MCF 10A (cell line): ENCODE measurements at regions not wholly inside any gene's neighbourhood (a gene's known extent, or its start where the extent isn't known, plus 50 kb on each side); places are given as distances from the start of the nearest gene placed in this dataset.

Source experiments
- BruUV-seq: library from RNA; stranded (reverse); fragments of 400-500 nt; replicated peaks from 2 replicates; lab custom pipeline; 2021; lab: Mats Ljungman, UMichigan
- CTCF ChIA-PET: fragments of 300-600 bp; sonication (Branson Sonifier 250); formaldehyde crosslinking; extraction: SDS; loops from one replicate; lab custom pipeline; 2021; ENCODE audit warnings: antibody characterized with exemption, inconsistent platforms; lab: Yijun Ruan, JAX
- POLR2A ChIA-PET: fragments of 300-600, 350-650 bp; sonication (Branson Sonifier 250); formaldehyde crosslinking; extraction: SDS; loops from one replicate; lab custom pipeline; 2020; ENCODE audit warnings: antibody characterized with exemption, inconsistent platforms; lab: Yijun Ruan, JAX
- DNase-seq: peaks from one replicate; pipeline ENCODE4 v3.0.0-alpha.2; 2018; ENCODE audit not compliant: unreplicated experiment
- H3K27ac Mint-ChIP-seq: one replicate; pipeline ENCODE4 v1.8.0; 2022; ENCODE audit warnings: mild to moderate bottlenecking, low read depth, mixed read lengths; ENCODE audit not compliant: unreplicated experiment
- H3K27me3 Mint-ChIP-seq: one replicate; pipeline ENCODE4 v1.8.0; 2022; ENCODE audit warnings: mixed read lengths; ENCODE audit not compliant: insufficient read depth, unreplicated experiment
- H3K36me3 Mint-ChIP-seq: one replicate; pipeline ENCODE4 v1.8.0; 2022; ENCODE audit warnings: mild to moderate bottlenecking, moderate library complexity, mixed read lengths; ENCODE audit not compliant: insufficient read depth, unreplicated experiment
- H3K4me1 Mint-ChIP-seq: one replicate; pipeline ENCODE4 v1.8.0; 2022; ENCODE audit warnings: mixed read lengths; ENCODE audit not compliant: insufficient read depth, unreplicated experiment
- H3K4me3 Mint-ChIP-seq: one replicate; pipeline ENCODE4 v1.8.0; 2022; ENCODE audit warnings: mild to moderate bottlenecking, moderate library complexity, mixed read lengths; ENCODE audit not compliant: unreplicated experiment
- H3K9me3 Mint-ChIP-seq: one replicate; pipeline ENCODE4 v1.8.0; 2022; ENCODE audit warnings: mixed read lengths; ENCODE audit not compliant: unreplicated experiment
- intact Hi-C: fragments of 100-400 bp; cut with micrococcal nuclease; formaldehyde crosslinking; loops from 2 replicates; pipeline ENCODE4 v1.14.1; 2022
- TF ChIP-seq, protein P1 (sequence below): fragments of 200-600 bp; IDR thresholded peaks from one replicate; pipeline ENCODE4 v1.8.0; 2022; ENCODE audit warnings: antibody characterized with exemption, mild to moderate bottlenecking; ENCODE audit not compliant: unreplicated experiment

DNA sequence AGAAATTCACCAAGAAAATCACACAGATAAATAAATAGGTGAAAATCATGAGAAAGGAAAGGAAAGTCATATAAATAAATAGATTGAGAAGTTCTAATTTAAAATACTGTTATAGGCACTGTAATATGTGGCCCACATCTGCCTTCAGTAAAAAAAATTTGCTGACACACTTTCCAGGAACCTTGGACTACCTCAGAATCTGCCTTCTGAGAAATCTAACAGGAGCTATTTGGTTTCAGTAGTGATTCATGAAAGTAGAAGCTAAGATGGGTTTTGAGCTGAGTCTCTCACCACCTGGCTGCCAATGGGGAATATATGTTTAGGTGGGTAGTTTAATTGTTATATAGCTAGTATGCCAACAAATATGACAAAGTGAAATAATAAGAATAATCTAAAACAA, 810.0 kb downstream of the RAB28 start:
- H3K36me3 Mint-ChIP-seq: no peaks in the 10 kb centered on the region
- BruUV-seq: no TSS peak
- POLR2A ChIA-PET: no interaction called here
- TF ChIP-seq, protein P1, sequence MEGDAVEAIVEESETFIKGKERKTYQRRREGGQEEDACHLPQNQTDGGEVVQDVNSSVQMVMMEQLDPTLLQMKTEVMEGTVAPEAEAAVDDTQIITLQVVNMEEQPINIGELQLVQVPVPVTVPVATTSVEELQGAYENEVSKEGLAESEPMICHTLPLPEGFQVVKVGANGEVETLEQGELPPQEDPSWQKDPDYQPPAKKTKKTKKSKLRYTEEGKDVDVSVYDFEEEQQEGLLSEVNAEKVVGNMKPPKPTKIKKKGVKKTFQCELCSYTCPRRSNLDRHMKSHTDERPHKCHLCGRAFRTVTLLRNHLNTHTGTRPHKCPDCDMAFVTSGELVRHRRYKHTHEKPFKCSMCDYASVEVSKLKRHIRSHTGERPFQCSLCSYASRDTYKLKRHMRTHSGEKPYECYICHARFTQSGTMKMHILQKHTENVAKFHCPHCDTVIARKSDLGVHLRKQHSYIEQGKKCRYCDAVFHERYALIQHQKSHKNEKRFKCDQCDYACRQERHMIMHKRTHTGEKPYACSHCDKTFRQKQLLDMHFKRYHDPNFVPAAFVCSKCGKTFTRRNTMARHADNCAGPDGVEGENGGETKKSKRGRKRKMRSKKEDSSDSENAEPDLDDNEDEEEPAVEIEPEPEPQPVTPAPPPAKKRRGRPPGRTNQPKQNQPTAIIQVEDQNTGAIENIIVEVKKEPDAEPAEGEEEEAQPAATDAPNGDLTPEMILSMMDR: no peak
- H3K4me3 Mint-ChIP-seq: no peak overlapping the region
- CTCF ChIA-PET: interaction anchor here (1.4 kb wide), 1 partner anchor 49 kb away, joined by 4 read pairs; no protein-coding TSS in a partner anchor
- no peak for DNase-seq
- H3K27me3 Mint-ChIP-seq: no peaks in the 10 kb centered on the region
- intact Hi-C loops: no loop called here
- H3K27ac Mint-ChIP-seq: no peak overlapping the region
- H3K4me1 Mint-ChIP-seq: no peaks in the 10 kb centered on the region
- H3K9me3 Mint-ChIP-seq: peaks cover 17% of the 10 kb centered on the region

DNA sequence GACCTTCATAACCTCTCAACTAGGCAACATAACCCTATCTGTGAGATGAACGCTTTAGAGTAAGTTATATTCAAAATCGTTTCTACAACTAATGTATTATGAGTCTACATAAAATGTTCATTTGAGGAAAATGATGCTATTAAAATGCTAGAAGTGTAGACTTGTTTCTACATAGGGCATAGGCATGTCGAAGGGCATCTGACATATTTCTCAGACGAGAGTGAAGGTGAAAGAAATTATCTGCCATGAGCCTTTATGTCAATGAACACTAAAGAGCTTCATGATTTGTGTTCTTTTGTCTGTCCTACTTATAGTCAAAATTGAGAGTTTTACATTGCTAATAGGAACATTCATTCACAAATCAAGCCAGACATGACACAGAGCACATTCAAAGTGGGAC, 811.8 kb downstream of the RAB28 start:
- Mint-ChIP-seq H3K4me1 (no peaks in the 10 kb centered on the region), H3K27ac (no peak overlapping the region), H3K4me3 (no peak overlapping the region), H3K9me3 (peaks cover 20% of the 10 kb centered on the region), H3K27me3 (no peaks in the 10 kb centered on the region), H3K36me3 (no peaks in the 10 kb centered on the region)
- ChIA-PET CTCF (interaction anchor here (1.3 kb wide), 1 partner anchor 53 kb away, joined by 3 read pairs; no protein-coding TSS in a partner anchor), POLR2A (interaction anchor here (0.6 kb wide), 1 partner anchor 23 kb away, joined by 3 read pairs; no protein-coding TSS in a partner anchor)
- no TSS peak for BruUV-seq
- DNase-seq: no peak
- TF ChIP-seq, protein P1: no peak
- intact Hi-C loops: no loop called here

DNA sequence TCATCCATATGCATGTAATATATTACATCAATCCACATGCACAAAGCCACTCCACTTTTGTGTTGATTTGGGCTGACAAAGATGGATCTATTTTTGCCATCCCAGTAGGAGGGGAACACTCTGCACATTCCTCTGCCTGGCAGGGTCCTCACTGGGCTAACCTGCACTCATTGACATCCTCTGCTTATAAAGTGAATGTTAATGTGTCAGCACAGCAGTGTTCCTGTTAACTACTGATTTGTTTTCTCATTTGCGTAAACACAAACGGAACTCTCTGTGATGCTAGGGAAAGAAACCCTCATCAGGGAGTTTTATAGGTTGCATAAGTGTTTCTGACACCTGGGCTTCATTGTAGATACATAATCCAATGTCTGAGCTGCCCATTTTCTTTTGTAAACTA, 826.0 kb downstream of the RAB28 start:
- TF ChIP-seq, protein P1: no peak
- CTCF ChIA-PET: no interaction called here
- H3K27me3 Mint-ChIP-seq: no peaks in the 10 kb centered on the region
- intact Hi-C loops: no loop called here
- H3K9me3 Mint-ChIP-seq: peaks cover 10% of the 10 kb centered on the region
- no peak overlapping the region for H3K4me3 Mint-ChIP-seq
- no peaks in the 10 kb centered on the region for H3K36me3 Mint-ChIP-seq
- BruUV-seq: no TSS peak
- no peaks in the 10 kb centered on the region for H3K4me1 Mint-ChIP-seq
- H3K27ac Mint-ChIP-seq: no peak overlapping the region
- POLR2A ChIA-PET: no interaction called here
- DNase-seq: no peak

DNA sequence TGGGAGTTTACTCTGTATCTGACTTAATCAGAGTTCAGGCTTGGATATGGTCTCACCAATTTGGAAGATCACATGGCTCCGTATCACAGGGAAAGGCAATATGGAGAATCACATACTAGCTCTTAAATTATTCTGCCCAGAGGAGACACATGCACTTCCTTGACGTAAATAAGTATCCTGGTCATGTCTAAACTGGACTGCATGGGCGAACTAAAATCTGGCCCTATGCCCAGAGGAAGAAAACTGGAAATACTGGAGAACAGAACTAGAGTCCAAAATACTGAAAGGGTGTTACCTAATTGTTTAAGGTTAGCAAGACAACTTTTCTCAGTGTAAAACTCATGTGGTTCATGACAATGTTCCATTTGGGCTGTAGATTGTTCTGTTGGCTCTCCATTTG, 832.3 kb downstream of the RAB28 start:
- no peaks in the 10 kb centered on the region for H3K36me3 Mint-ChIP-seq
- H3K4me3 Mint-ChIP-seq: no peak overlapping the region
- no peaks in the 10 kb centered on the region for H3K9me3 Mint-ChIP-seq
- no peaks in the 10 kb centered on the region for H3K27me3 Mint-ChIP-seq
- no peak overlapping the region for H3K27ac Mint-ChIP-seq
- no TSS peak for BruUV-seq
- peak; percentile 33 for DNase-seq
- intact Hi-C loops: no loop called here
- ChIA-PET CTCF (no interaction called here), POLR2A (no interaction called here)
- peaks cover 6% of the 10 kb centered on the region for H3K4me1 Mint-ChIP-seq
- TF ChIP-seq, protein P1: no peak
